ENCODE measurements at regions not wholly inside any gene's neighbourhood (a gene's known extent, or its start where the extent isn't known, plus 50 kb on each side); places are given as distances from the start of the nearest gene placed in this dataset.

GRCh38 chr2:12861344-12861930, 144.7 kb downstream of the TRIB2 start:
- H3K9me3 ChIP-seq (ENCODE audit: low read depth): no peaks in the 10 kb centered on the region
- peak in 1 of 2 donors; percentile 56 for DNase-seq (ENCODE audit: low read depth in 1 of 2, low spot score in 1 of 2)
- no peaks in the 10 kb centered on the region for H3K27me3 ChIP-seq
- no peak overlapping the region for H3K4me3 ChIP-seq
- no peaks in the 10 kb centered on the region for H3K36me3 ChIP-seq
- no peak overlapping the region for H3K27ac ChIP-seq
- H3K4me1 ChIP-seq (ENCODE audit: low read depth): no peaks in the 10 kb centered on the region
- no peak for TF ChIP-seq CTCF (IDR thresholded peaks at IDR 0.05; ENCODE audit: low read depth, low read length)

- H3K27me3 ChIP-seq: no peaks in the 10 kb centered on the region
- DNase-seq (ENCODE audit: low read depth in 1 of 2, low spot score in 1 of 2): no peak
- no peaks in the 10 kb centered on the region for H3K4me1 ChIP-seq (ENCODE audit: low read depth)
- H3K4me3 ChIP-seq: no peak overlapping the region
- no peak overlapping the region for H3K27ac ChIP-seq
- no peak for TF ChIP-seq CTCF (IDR thresholded peaks at IDR 0.05; ENCODE audit: low read depth, low read length)
- no peaks in the 10 kb centered on the region for H3K9me3 ChIP-seq (ENCODE audit: low read depth)
- no peaks in the 10 kb centered on the region for H3K36me3 ChIP-seq
Measured at GRCh38 chr2:12862541-12862940, 145.8 kb downstream of the TRIB2 start.

- Histone ChIP-seq H3K27me3 (no peaks in the 10 kb centered on the region), H3K4me3 (no peak overlapping the region), H3K4me1 (ENCODE audit: low read depth) (no peaks in the 10 kb centered on the region), H3K27ac (no peak overlapping the region), H3K36me3 (no peaks in the 10 kb centered on the region), H3K9me3 (ENCODE audit: low read depth) (no peaks in the 10 kb centered on the region)
- DNase-seq (ENCODE audit: low read depth in 1 of 2, low spot score in 1 of 2): no peak
- TF ChIP-seq CTCF (IDR thresholded peaks at IDR 0.05; ENCODE audit: low read depth, low read length): no peak
Measured at GRCh38 chr2:12863937-12864336, 147.2 kb downstream of the TRIB2 start.

GRCh38 chr2:12867631-12868287, 151.0 kb downstream of the TRIB2 start:
- Histone ChIP-seq H3K36me3 (no peaks in the 10 kb centered on the region), H3K9me3 (ENCODE audit: low read depth) (no peaks in the 10 kb centered on the region), H3K27ac (no peak overlapping the region), H3K27me3 (no peaks in the 10 kb centered on the region), H3K4me3 (no peak overlapping the region), H3K4me1 (ENCODE audit: low read depth) (no peaks in the 10 kb centered on the region)
- TF ChIP-seq CTCF (IDR thresholded peaks at IDR 0.05; ENCODE audit: low read depth, low read length): no peak
- no peak for DNase-seq (ENCODE audit: low read depth in 1 of 2, low spot score in 1 of 2)

- H3K4me3 ChIP-seq: no peak overlapping the region
- peak in 1 of 2 donors; percentile 14 for DNase-seq (ENCODE audit: low read depth in 1 of 2, low spot score in 1 of 2)
- H3K27ac ChIP-seq: no peak overlapping the region
- no peak for TF ChIP-seq CTCF (IDR thresholded peaks at IDR 0.05; ENCODE audit: low read depth, low read length)
- H3K9me3 ChIP-seq (ENCODE audit: low read depth): no peaks in the 10 kb centered on the region
- no peaks in the 10 kb centered on the region for H3K36me3 ChIP-seq
- H3K27me3 ChIP-seq: no peaks in the 10 kb centered on the region
- H3K4me1 ChIP-seq (ENCODE audit: low read depth): no peaks in the 10 kb centered on the region
Measured at GRCh38 chr2:12870692-12871091, 154.0 kb downstream of the TRIB2 start.

All from cardiac muscle cell (in vitro differentiated cells and primary cell).